ENCODE measurements at regions not wholly inside any gene's neighbourhood (a gene's known extent, or its start where the extent isn't known, plus 50 kb on each side); places are given as distances from the start of the nearest gene placed in this dataset.
"Not testable (repeated sequence)": the region's sequence is repeated elsewhere in the genome, so short reads cannot be mapped to it uniquely, and the experiment has no call there.

- DNase-seq (ENCODE audit: low read depth in 6 of 9, low spot score in 9 of 9), result peak in 5 of 9 donors; percentile 17 to 48 (median 26)
- no peaks in the 10 kb centered on the region for H3K36me3 ChIP-seq (ENCODE audit: control insufficient read depth in 2 of 2, insufficient read depth in 2 of 2, low read length in 1 of 2)
- H3K27me3 ChIP-seq (ENCODE audit: control insufficient read depth in 2 of 2, insufficient read depth in 1 of 2, low read length in 1 of 2), result peaks cover 0 to 24% of the 10 kb centered on the region in 2 donors
- H3K4me1 ChIP-seq (ENCODE audit: control insufficient read depth in 2 of 2, insufficient read depth in 2 of 2, low read length in 2 of 2), result no peaks in the 10 kb centered on the region
- H3K27ac ChIP-seq (ENCODE audit: low read depth in 1 of 2, low read length in 1 of 2), result no peak overlapping the region
- H3K9me3 ChIP-seq (ENCODE audit: control insufficient read depth in 2 of 2, insufficient read depth in 1 of 2, low read length in 1 of 2), result no peaks in the 10 kb centered on the region
- 80% methylated on average over 4 of the region's 4 CpGs for WGBS
- H3K4me3 ChIP-seq (ENCODE audit: low read length in 2 of 2), result no peak overlapping the region
Observed at GRCh38 chr22:22770280-22770871, 117.2 kb upstream of the IGLL5 start.

GRCh38 chr22:22770881-22771280 is 116.7 kb upstream of the IGLL5 start:
- no peak for DNase-seq (ENCODE audit: low read depth in 6 of 9, low spot score in 9 of 9)
- no peak overlapping the region for H3K4me3 ChIP-seq (ENCODE audit: low read length in 2 of 2)

GRCh38 chr22:22771696-22772377 is 115.8 kb upstream of the IGLL5 start:
- H3K27ac ChIP-seq (ENCODE audit: low read depth in 1 of 2, low read length in 1 of 2), result no peak overlapping the region
- 92% methylated on average over 4 of the region's 4 CpGs for WGBS
- no peaks in the 10 kb centered on the region for H3K9me3 ChIP-seq (ENCODE audit: control insufficient read depth in 2 of 2, insufficient read depth in 1 of 2, low read length in 1 of 2)
- peaks cover 0 to 24% of the 10 kb centered on the region in 2 donors for H3K27me3 ChIP-seq (ENCODE audit: control insufficient read depth in 2 of 2, insufficient read depth in 1 of 2, low read length in 1 of 2)
- no peaks in the 10 kb centered on the region for H3K36me3 ChIP-seq (ENCODE audit: control insufficient read depth in 2 of 2, insufficient read depth in 2 of 2, low read length in 1 of 2)
- H3K4me3 ChIP-seq (ENCODE audit: low read length in 2 of 2), result no peak overlapping the region
- DNase-seq (ENCODE audit: low read depth in 6 of 9, low spot score in 9 of 9), result no peak
- no peaks in the 10 kb centered on the region for H3K4me1 ChIP-seq (ENCODE audit: control insufficient read depth in 2 of 2, insufficient read depth in 2 of 2, low read length in 2 of 2)

More at GRCh38 chr22:22770881-22771280, 116.7 kb upstream of the IGLL5 start:
- Histone ChIP-seq H3K36me3 (ENCODE audit: control insufficient read depth in 2 of 2, insufficient read depth in 2 of 2, low read length in 1 of 2) (no peaks in the 10 kb centered on the region), H3K4me1 (ENCODE audit: control insufficient read depth in 2 of 2, insufficient read depth in 2 of 2, low read length in 2 of 2) (no peaks in the 10 kb centered on the region), H3K27ac (ENCODE audit: low read depth in 1 of 2, low read length in 1 of 2) (no peak overlapping the region), H3K9me3 (ENCODE audit: control insufficient read depth in 2 of 2, insufficient read depth in 1 of 2, low read length in 1 of 2) (no peaks in the 10 kb centered on the region), H3K27me3 (ENCODE audit: control insufficient read depth in 2 of 2, insufficient read depth in 1 of 2, low read length in 1 of 2) (peaks cover 0 to 24% of the 10 kb centered on the region in 2 donors)

GRCh38 chr22:22772396-22772795 is 115.2 kb upstream of the IGLL5 start:
- H3K4me3 ChIP-seq (ENCODE audit: low read length in 2 of 2), result no peak overlapping the region
- no peaks in the 10 kb centered on the region for H3K9me3 ChIP-seq (ENCODE audit: control insufficient read depth in 2 of 2, insufficient read depth in 1 of 2, low read length in 1 of 2)
- no peak overlapping the region for H3K27ac ChIP-seq (ENCODE audit: low read depth in 1 of 2, low read length in 1 of 2)
- WGBS, result 90% methylated on average over 9 of the region's 9 CpGs
- no peaks in the 10 kb centered on the region for H3K4me1 ChIP-seq (ENCODE audit: control insufficient read depth in 2 of 2, insufficient read depth in 2 of 2, low read length in 2 of 2)
- no peaks in the 10 kb centered on the region for H3K36me3 ChIP-seq (ENCODE audit: control insufficient read depth in 2 of 2, insufficient read depth in 2 of 2, low read length in 1 of 2)
- H3K27me3 ChIP-seq (ENCODE audit: control insufficient read depth in 2 of 2, insufficient read depth in 1 of 2, low read length in 1 of 2), result peaks cover 0 to 21% of the 10 kb centered on the region in 2 donors
- no peak for DNase-seq (ENCODE audit: low read depth in 6 of 9, low spot score in 9 of 9)

GRCh38 chr22:22772883-22773282 is 114.7 kb upstream of the IGLL5 start:
- Histone ChIP-seq H3K4me1 (ENCODE audit: control insufficient read depth in 2 of 2, insufficient read depth in 2 of 2, low read length in 2 of 2) (no peaks in the 10 kb centered on the region), H3K27ac (ENCODE audit: low read depth in 1 of 2, low read length in 1 of 2) (no peak overlapping the region), H3K4me3 (ENCODE audit: low read length in 2 of 2) (no peak overlapping the region), H3K36me3 (ENCODE audit: control insufficient read depth in 2 of 2, insufficient read depth in 2 of 2, low read length in 1 of 2) (no peaks in the 10 kb centered on the region), H3K27me3 (ENCODE audit: control insufficient read depth in 2 of 2, insufficient read depth in 1 of 2, low read length in 1 of 2) (peaks cover 0 to 18% of the 10 kb centered on the region in 2 donors), H3K9me3 (ENCODE audit: control insufficient read depth in 2 of 2, insufficient read depth in 1 of 2, low read length in 1 of 2) (no peaks in the 10 kb centered on the region)
- DNase-seq (ENCODE audit: low read depth in 6 of 9, low spot score in 9 of 9), result no peak
- 97% methylated on average over 2 of the region's 2 CpGs for WGBS

- H3K9me3 ChIP-seq (ENCODE audit: control insufficient read depth in 2 of 2, insufficient read depth in 1 of 2, low read length in 1 of 2), result no peaks in the 10 kb centered on the region
- no peak overlapping the region for H3K27ac ChIP-seq (ENCODE audit: low read depth in 1 of 2, low read length in 1 of 2)
- no peaks in the 10 kb centered on the region for H3K36me3 ChIP-seq (ENCODE audit: control insufficient read depth in 2 of 2, insufficient read depth in 2 of 2, low read length in 1 of 2)
- WGBS, result 98% methylated on average over 5 of the region's 5 CpGs
- no peak overlapping the region for H3K4me3 ChIP-seq (ENCODE audit: low read length in 2 of 2)
- DNase-seq (ENCODE audit: low read depth in 6 of 9, low spot score in 9 of 9), result no peak
- peaks cover 0 to 14% of the 10 kb centered on the region in 2 donors for H3K27me3 ChIP-seq (ENCODE audit: control insufficient read depth in 2 of 2, insufficient read depth in 1 of 2, low read length in 1 of 2)
- H3K4me1 ChIP-seq (ENCODE audit: control insufficient read depth in 2 of 2, insufficient read depth in 2 of 2, low read length in 2 of 2), result no peaks in the 10 kb centered on the region
Observed at GRCh38 chr22:22773427-22773826, 114.2 kb upstream of the IGLL5 start.

- H3K4me1 ChIP-seq (ENCODE audit: control insufficient read depth in 2 of 2, insufficient read depth in 2 of 2, low read length in 2 of 2), result no peaks in the 10 kb centered on the region
- 87% methylated on average over 7 of the region's 7 CpGs for WGBS
- H3K9me3 ChIP-seq (ENCODE audit: control insufficient read depth in 2 of 2, insufficient read depth in 1 of 2, low read length in 1 of 2), result no peaks in the 10 kb centered on the region
- no peak overlapping the region for H3K27ac ChIP-seq (ENCODE audit: low read depth in 1 of 2, low read length in 1 of 2)
- H3K27me3 ChIP-seq (ENCODE audit: control insufficient read depth in 2 of 2, insufficient read depth in 1 of 2, low read length in 1 of 2), result peaks cover 0 to 9% of the 10 kb centered on the region in 2 donors
- H3K36me3 ChIP-seq (ENCODE audit: control insufficient read depth in 2 of 2, insufficient read depth in 2 of 2, low read length in 1 of 2), result no peaks in the 10 kb centered on the region
- no peak for DNase-seq (ENCODE audit: low read depth in 6 of 9, low spot score in 9 of 9)
- H3K4me3 ChIP-seq (ENCODE audit: low read length in 2 of 2), result no peak overlapping the region
Observed at GRCh38 chr22:22773979-22774604, 113.5 kb upstream of the IGLL5 start.

GRCh38 chr22:22774762-22775161 is 112.9 kb upstream of the IGLL5 start:
- not testable (repeated sequence) for H3K36me3 ChIP-seq (ENCODE audit: control insufficient read depth in 2 of 2, insufficient read depth in 2 of 2, low read length in 1 of 2); DNase-seq (ENCODE audit: low read depth in 6 of 9, low spot score in 9 of 9); H3K9me3 ChIP-seq (ENCODE audit: control insufficient read depth in 2 of 2, insufficient read depth in 1 of 2, low read length in 1 of 2); H3K27me3 ChIP-seq (ENCODE audit: control insufficient read depth in 2 of 2, insufficient read depth in 1 of 2, low read length in 1 of 2); H3K27ac ChIP-seq (ENCODE audit: low read depth in 1 of 2, low read length in 1 of 2); H3K4me3 ChIP-seq (ENCODE audit: low read length in 2 of 2); H3K4me1 ChIP-seq (ENCODE audit: control insufficient read depth in 2 of 2, insufficient read depth in 2 of 2, low read length in 2 of 2)
- WGBS, result 92% methylated on average over 3 of the region's 3 CpGs

GRCh38 chr22:22776121-22776520 is 111.5 kb upstream of the IGLL5 start:
- DNase-seq (ENCODE audit: low read depth in 6 of 9, low spot score in 9 of 9), result no peak
- no peaks in the 10 kb centered on the region for H3K9me3 ChIP-seq (ENCODE audit: control insufficient read depth in 2 of 2, insufficient read depth in 1 of 2, low read length in 1 of 2)
- 97% methylated on average over 3 of the region's 3 CpGs for WGBS
- H3K36me3 ChIP-seq (ENCODE audit: control insufficient read depth in 2 of 2, insufficient read depth in 2 of 2, low read length in 1 of 2), result no peaks in the 10 kb centered on the region
- H3K27ac ChIP-seq (ENCODE audit: low read depth in 1 of 2, low read length in 1 of 2), result no peak overlapping the region
- H3K27me3 ChIP-seq (ENCODE audit: control insufficient read depth in 2 of 2, insufficient read depth in 1 of 2, low read length in 1 of 2), result peaks cover 0 to 7% of the 10 kb centered on the region in 2 donors
- no peak overlapping the region for H3K4me3 ChIP-seq (ENCODE audit: low read length in 2 of 2)
- no peaks in the 10 kb centered on the region for H3K4me1 ChIP-seq (ENCODE audit: control insufficient read depth in 2 of 2, insufficient read depth in 2 of 2, low read length in 2 of 2)

Measured in thymus (tissue), 11 donors.